Kidney capillary endothelial cell (primary cell): ENCODE measurements at regions not wholly inside any gene's neighbourhood (a gene's known extent, or its start where the extent isn't known, plus 50 kb on each side); places are given as distances from the start of the nearest gene placed in this dataset.

Experiments
- DNase-seq: peaks from one replicate; pipeline ENCODE4 v3.0.0-alpha.2; 2018; ENCODE audit warnings: low spot score

GRCh38 chr2:58904095-58904494 lies 663.0 kb upstream of the FANCL start:
- DNase-seq, result no peak

DNA sequence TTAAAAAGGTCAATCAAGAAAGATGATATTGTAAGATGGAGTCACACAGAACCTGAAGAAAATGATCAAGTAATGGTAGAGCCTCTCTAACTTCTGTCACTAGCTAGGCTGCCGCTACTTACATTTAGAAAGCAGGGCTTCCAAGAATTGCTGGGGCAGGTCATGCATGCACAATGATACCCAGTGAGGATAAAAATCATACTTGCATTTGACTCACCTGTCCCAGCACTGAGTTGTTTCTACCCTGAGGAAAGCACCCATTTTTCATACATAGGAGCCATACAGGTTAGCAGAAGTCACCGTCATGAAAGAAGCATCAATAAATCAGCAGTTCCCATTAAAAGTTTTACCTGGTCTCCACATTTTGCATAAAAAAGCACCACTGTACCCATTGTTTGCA lies 662.3 kb upstream of the FANCL start:
- no peak for DNase-seq

GRCh38 chr2:58900246-58901027 lies 659.3 kb upstream of the FANCL start:
- DNase-seq, result no peak

DNA sequence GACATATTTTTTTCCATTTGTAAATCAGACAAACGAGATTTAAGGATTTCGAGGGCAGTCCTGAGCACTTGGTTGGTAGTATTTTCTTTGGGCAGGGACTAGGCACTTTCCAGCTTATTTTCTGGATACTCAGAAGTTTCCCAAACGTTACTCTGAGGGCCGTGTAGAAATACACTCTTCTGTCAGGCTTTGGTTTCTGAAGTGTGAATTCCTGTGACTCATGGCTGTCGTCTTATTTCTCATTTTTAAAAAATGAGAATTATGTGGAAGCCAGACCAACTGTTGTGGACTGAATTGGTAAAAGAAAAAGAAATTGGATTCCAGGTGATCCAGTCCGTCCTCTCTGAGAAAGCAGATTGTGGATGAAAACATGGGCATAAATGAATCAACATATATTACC lies 658.6 kb upstream of the FANCL start:
- DNase-seq, result no peak

DNA sequence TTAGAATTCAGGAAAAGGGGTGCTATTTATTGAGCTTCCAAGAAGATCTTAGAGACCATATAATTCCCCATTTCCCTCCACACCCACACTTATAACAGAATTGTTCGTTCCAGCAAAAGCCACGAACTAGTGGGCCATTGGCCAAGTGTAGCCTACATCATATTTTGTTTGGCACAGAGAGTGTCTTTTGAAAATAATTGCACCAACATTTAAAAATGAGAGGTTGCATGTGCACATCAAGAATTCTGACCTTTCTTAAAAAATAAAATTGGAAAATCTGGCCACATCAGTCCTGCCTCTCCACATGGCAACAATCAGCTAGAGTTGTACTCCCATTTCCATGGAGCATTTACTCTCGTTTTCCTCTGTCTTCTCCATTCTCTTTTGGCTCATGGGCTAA lies 655.5 kb upstream of the FANCL start:
- DNase-seq, result no peak

GRCh38 chr2:58895857-58896256 lies 654.7 kb upstream of the FANCL start:
- DNase-seq, result no peak

GRCh38 chr2:58893656-58894351 lies 652.7 kb upstream of the FANCL start:
- DNase-seq, result no peak

GRCh38 chr2:58891828-58892377 lies 650.8 kb upstream of the FANCL start:
- DNase-seq, result no peak

GRCh38 chr2:58890865-58891525 lies 649.9 kb upstream of the FANCL start:
- DNase-seq, result no peak

DNA sequence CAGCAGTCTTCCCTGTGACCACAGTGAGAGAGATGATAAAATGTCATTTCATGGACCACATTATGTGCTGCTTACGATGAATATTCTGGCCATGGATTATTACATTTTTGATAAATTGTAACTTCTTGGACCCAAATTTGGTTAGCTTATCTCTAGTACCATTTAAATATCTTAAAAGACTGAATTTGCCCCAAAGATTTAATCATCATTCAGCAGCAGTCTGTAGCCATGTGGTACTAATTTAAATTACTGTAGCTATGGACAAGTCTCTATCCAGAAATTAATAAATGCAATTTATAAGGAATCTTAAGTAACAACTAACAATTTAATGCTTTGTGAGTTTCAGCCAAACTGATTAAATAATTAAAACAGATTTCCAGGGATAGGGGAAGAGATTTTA lies 644.9 kb upstream of the FANCL start:
- DNase-seq, result no peak

DNA sequence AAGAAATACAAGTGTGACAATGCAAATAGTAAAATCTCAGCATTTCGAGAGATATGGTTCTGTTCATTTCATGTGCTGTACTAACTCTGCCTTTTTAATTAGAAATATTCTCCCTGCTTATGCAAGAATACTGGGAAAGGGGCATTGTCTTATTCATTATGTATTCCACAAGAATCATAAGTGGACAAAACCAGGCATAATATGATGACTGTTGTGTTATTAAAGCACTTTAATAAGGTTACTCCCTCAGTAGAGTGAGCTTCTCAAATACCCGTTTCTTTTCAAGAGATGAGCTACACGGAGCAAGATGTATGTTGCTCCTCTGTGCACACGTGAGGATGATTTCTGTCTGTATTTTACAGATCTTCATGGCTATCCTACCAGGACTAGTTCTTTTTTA lies 638.7 kb upstream of the FANCL start:
- no peak for DNase-seq

DNA sequence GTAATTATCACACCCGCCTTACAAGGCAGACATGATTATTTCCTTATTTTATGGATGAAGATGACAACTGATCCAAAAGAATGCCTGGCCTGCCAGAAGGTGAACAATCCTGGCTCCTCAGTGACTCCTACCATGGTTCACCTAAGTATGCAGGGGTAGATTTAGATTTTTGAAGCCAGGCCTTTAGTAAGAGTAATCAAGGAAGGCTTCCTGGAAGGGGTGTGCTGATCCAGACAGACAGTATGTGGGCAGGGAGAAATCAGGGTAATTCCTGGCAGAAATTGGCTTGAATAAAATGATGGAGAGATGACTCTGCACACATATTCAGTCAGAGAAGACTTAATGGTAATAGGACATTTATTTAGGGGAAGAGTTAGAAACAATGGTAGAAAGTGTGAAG lies 637.7 kb upstream of the FANCL start:
- DNase-seq, result no peak

DNA sequence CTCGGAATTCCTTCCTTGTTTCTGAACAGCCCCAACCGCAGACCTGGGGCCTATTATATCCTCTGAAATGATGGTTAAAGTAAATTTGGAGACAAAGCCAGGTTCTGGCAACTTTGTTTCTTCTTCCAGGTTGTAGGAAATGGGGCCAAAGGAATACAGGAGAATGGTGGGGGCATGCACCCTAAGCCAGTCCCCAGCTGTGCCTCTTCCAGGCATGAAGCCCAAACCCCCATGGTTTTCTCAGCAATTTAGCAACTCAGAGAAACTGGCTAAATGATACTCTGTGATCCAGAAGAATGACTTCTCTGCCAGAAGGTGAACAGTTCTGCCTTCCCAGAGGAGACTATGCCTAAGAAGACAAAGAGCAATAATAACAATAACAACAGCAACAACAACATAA lies 635.0 kb upstream of the FANCL start:
- no peak for DNase-seq

DNA sequence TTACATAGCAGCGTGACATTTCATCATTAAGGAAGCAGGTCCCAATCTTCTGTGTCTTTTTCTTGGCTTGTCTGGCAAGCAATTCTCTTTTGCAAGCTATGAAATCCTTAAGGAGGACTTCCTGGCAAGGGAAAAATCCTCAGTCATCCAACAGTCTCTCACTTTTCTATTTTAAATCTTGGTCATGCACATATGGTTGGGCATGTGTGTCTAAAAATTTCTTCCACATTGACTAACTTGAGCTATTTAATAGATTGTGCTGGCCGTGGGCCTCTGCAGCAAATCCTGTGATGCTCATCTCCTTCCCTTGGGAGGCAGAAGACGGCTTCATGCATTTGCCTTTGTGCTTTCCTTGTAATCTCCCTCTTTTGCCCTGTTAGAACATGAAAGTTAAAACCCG lies 634.3 kb upstream of the FANCL start:
- DNase-seq, result no peak

DNA sequence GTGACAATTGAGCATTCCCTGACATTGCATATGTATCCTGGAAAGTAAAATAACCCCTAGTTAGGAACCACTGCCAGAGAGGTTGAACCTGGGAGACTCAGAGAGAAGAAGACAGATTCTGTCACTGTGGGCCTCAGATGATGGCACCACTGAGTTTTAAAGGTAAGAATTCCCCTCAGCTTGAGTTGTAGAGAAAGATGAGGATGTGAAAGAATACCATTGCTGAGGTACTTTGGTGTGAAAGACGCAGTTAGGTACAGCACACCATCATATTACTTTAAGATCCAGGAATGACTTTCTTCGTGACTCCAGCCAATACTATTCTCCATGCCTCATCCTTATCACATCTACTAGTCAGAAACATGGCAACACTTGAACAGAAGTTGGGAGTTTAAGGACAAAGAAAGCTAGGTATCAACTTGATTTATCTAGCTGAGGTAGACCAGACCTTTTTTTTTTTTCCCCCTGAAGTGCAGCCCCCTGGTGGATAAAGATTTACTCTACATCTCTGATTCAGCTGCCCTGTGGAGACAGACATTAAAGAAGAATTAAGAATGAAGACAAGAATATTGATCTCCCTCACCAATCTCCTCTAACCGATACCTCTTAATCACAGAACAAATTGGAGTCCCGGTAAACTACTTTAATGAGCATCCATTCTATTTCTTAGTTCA lies 630.5 kb upstream of the FANCL start:
- no peak for DNase-seq

DNA sequence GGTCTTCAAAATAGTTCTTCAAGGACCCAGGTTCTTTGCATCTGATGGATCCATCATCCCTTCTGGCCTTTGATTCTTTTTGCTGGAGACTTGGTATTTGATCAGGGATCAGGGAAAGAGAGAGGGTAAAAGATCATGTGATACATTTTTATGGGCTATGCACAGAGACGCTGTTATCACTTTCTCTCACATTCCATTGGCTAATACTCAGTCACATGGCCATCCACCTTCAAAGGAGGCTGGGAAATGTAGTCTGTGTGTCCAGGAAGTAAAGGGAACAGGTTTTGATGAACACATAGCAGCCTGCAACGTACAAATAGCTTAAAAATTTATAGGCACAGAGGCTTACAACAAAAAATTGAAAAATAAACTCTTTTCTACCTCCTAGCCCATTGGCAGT lies 629.6 kb upstream of the FANCL start:
- no peak for DNase-seq

- no peak for DNase-seq
Measured at GRCh38 chr2:58866946-58867345, 625.8 kb upstream of the FANCL start.

DNA sequence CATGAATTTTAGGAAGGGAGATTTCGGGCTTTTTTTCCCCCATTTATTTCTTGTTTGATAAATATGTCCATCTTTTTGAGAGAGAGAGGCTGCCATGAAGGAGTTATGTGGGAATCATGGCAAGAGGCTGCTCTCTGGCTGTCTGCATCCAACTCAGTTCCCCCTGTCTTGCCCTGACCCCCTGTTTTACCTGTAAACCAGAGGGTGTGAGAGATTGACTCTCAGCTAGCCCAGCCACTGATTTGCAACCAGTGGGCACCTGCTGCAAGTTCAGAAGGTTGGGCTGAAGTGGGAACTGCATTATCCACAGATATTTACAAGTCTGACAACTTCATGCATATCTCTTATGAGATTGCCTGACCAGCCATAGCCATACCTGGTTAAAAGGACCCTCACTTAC lies 625.4 kb upstream of the FANCL start:
- DNase-seq, result no peak

- DNase-seq, result no peak
Measured at GRCh38 chr2:58866040-58866439, 624.9 kb upstream of the FANCL start.

DNA sequence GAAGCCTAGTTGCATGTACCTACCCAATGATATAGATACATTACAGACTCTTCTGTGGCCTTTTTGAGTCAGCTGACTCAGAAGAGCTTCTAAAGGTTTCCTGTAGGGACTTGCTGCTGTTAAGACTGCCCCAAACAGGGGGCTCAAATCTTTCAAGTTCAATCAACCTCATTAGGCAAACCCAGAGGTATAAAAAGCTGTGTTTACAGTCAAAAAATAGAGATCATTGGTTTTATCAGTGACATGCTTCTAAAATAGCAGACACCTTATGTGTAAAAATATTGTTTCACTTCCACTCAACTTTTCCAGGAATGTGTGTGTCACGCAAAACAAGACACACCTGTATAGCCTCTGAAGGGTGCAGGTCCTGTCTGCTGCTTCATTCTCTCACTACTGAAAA lies 624.3 kb upstream of the FANCL start:
- no peak for DNase-seq

DNA sequence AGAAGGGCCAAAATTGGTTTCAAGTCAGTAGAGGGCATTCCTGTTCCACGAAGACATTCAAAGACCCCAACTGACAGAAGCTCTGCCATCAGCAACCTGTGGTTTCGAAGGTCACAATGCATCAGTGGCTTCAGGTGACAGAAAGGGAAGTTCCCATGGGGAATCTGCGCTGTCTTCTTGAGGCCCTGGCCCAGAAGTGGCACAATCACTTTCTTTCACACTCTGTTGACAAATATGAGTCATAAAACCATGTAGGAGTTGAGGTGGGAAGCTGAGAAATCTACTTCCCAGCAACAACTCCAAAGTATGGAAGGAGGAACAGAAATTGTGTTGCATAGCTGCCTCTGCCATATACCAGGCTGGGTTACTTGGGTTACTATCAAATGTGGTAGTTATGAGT lies 621.1 kb upstream of the FANCL start:
- DNase-seq, result no peak

- no peak for DNase-seq
Measured at GRCh38 chr2:58860586-58860985, 619.5 kb upstream of the FANCL start.
